Suprapubic skin (tissue), 4 donors: ENCODE measurements at regions not wholly inside any gene's neighbourhood (a gene's known extent, or its start where the extent isn't known, plus 50 kb on each side); places are given as distances from the start of the nearest gene placed in this dataset.

Experiments used
- POLR2A ChIP-seq, 2 donors: fragments of 450-650 bp; IDR thresholded peaks; one replicate each; pipeline ENCODE4 v1.6.1; 2017; ENCODE audit warnings: antibody characterized with exemption in 2 of 2, mild to moderate bottlenecking in 2 of 2, moderate library complexity in 2 of 2
- POLR2AphosphoS5 ChIP-seq, 3 donors: sonication (generic); formaldehyde crosslinking; IDR thresholded peaks; one replicate each; pipeline ENCODE4 v1.6.1; 2017; ENCODE audit warnings: antibody characterized with exemption in 3 of 3
- TF ChIP-seq, protein P1 (sequence below), 2 donors: fragments of 200-600 bp in 1 of 2; fragments of 450-650 bp in 1 of 2; sonication (generic) in 1 of 2; IDR thresholded peaks; one replicate each; pipeline ENCODE4 v1.5.1; 2016 to 2019; ENCODE audit warnings: antibody characterized with exemption in 2 of 2, mild to moderate bottlenecking in 1 of 2, moderate library complexity in 1 of 2

DNA sequence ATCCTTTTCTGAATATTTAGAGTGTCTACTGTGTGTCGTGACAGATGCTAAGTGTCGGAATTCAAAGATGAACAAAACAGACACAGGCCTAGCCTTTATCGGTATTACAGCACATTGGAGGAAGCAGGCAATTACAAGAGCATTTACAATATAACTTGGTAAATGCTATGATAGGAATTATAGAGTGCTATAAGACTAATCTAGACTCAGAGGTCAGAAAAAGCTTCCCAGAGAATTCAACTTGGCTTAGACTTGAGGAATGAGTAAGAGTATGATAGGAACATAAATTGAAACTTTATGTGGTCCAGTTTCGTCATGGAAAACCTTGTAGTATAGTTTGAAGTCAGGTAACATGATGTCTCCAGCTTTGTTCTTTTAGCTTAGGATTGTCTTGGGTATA, 395.7 kb upstream of the FAT3 start:
- TF ChIP-seq POLR2AphosphoS5 (IDR thresholded peaks at IDR 0.05) (no peak), POLR2A (IDR thresholded peaks at IDR 0.05) (no peak)
- TF ChIP-seq, protein P1, sequence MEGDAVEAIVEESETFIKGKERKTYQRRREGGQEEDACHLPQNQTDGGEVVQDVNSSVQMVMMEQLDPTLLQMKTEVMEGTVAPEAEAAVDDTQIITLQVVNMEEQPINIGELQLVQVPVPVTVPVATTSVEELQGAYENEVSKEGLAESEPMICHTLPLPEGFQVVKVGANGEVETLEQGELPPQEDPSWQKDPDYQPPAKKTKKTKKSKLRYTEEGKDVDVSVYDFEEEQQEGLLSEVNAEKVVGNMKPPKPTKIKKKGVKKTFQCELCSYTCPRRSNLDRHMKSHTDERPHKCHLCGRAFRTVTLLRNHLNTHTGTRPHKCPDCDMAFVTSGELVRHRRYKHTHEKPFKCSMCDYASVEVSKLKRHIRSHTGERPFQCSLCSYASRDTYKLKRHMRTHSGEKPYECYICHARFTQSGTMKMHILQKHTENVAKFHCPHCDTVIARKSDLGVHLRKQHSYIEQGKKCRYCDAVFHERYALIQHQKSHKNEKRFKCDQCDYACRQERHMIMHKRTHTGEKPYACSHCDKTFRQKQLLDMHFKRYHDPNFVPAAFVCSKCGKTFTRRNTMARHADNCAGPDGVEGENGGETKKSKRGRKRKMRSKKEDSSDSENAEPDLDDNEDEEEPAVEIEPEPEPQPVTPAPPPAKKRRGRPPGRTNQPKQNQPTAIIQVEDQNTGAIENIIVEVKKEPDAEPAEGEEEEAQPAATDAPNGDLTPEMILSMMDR (IDR thresholded peaks at IDR 0.05): no peak
